GM19351 (cell line): ENCODE measurements at regions not wholly inside any gene's neighbourhood (a gene's known extent, or its start where the extent isn't known, plus 50 kb on each side); places are given as distances from the start of the nearest gene placed in this dataset.
"Not testable (repeated sequence)": the region's sequence is repeated elsewhere in the genome, so short reads cannot be mapped to it uniquely, and the experiment has no call there.

ENCODE experiments used
- ATAC-seq: cut with Tn5 transposase; IDR thresholded peaks from one replicate; pipeline ENCODE4 v1.9.1; 2021; ENCODE audit warnings: mild to moderate bottlenecking, moderate library complexity; ENCODE audit not compliant: unreplicated experiment

DNA sequence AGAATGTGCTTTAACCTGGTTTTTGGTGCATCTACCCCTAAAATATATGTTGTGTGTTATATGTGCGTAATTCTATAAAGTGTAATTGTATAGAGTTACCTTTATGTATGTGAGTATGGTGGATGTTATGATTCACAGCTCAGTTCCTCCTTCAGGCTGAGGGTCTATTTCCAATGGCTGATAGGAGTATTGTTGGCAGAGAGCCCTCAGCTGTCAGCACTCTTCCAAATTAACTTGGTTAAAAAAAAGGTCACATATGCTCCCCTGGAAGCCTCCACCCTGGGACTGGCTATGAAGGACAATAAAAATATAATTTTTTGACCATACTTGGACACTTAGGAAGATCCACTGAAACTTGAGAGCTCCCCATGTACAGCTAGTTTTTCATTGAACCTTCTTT, 250.4 kb upstream of the CDH12 start:
- no peak for ATAC-seq

DNA sequence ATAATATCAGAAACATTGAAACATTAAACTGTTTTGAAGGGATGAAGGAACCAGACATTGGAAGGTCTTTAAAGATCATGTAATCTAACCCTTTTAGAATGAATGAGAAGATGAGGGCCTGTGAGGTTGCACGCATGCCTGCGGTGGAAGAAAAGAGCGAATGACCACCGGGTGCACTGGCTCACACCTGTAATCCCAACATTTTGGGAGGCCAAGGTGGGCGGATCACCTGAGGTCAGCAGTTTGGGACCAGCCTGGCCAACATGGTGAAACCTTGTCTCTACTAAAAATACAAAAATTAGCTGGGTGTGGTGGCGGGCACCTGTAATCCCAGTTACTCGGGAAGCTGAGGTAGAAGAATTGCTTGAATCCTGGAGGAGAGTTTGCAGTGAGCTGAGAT, 242.3 kb upstream of the CDH12 start:
- not testable (repeated sequence) for ATAC-seq

DNA sequence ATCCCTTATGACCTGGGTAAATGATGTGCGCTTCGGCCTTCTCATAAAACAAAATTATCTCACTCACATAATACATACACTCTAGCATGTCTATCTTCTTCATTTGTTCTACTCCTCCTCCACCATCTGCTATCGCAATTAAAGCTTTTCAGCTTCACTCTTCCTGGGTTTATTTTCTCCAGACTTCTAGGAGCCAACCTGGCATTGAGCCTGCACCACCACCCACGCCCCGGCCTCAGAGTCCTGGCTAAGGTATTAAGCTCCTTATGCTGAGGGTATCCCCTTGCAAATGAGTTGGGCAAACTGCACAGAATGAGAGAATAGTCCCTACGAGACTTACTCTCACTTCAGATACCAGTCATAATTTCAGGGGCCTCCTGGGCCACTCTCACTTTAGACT, 236.1 kb upstream of the CDH12 start:
- ATAC-seq = no peak

DNA sequence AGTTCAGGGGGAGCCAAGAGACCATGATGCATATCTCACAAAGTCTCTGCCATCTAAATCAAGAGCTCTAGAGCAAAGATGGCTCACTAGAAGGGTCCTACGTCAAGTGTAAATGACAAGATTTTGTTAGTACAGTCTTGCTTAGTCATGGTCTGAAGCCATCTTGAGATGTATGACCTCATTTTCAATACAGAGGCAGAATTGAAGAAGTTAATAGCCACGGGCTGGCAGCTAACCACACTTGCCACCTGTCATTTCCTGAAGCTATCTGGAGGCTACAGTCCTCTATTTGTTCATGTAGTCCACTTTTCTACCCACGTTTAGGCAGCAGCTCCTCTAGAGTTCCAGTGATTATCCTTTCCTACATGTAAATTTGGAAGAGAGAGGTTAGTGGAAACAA, 231.7 kb upstream of the CDH12 start:
- ATAC-seq = no peak

DNA sequence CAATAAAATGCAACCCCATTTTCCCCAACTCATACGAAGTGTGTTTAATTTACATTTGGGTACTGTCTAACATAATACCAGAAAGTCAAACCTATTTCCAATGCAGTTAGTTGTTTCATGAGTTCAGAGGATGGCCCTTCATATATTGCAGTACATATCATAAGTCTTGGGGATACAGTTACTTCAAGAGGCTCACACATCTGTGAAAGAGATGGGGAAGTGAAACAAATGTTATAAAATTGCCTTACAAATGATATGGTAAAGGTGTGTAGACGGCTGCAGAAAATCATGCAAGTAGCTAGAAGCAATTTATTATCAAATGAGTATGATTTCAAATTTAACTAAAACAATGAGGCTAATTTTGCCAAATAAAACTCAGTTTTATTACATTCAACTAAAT, 219.0 kb upstream of the CDH12 start:
- no peak for ATAC-seq

DNA sequence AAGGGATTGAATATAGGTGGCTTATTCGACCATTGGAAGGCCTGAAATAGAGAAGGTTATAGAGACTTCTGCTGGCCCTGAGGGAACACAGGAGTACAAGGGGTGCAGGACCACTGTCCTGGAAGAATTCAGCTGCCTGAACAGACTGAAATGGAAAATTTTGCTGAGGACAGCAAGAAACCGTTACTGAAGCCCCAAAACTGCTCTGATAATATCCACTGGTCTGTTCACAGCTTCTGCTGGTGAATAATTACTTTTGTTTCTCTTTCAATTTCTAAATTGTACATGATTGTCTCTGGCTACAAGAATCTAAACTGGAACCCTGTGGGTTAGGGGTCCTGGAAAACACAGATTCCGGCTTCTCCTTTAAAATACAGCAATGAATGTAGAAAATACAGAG, 218.5 kb upstream of the CDH12 start:
- ATAC-seq = no peak

DNA sequence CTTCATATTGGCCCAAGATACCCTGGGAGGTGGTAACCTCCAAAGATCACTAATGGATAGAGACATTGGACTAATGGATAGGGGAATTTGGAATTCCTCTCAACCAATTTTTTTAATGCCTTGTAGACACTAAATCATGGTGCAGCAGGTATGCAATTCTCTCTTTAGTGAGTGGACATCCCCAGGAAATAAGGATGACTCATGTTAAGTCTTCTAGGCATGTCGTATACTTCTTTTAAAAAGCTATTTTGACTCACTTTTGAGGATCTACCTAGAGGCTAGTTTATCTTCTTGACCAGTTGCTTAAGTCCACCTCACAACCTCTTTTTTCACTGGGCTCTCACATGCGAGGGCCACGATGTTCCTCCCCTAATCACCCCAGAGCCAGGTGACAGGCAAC, 211.6 kb upstream of the CDH12 start:
- ATAC-seq = no peak

DNA sequence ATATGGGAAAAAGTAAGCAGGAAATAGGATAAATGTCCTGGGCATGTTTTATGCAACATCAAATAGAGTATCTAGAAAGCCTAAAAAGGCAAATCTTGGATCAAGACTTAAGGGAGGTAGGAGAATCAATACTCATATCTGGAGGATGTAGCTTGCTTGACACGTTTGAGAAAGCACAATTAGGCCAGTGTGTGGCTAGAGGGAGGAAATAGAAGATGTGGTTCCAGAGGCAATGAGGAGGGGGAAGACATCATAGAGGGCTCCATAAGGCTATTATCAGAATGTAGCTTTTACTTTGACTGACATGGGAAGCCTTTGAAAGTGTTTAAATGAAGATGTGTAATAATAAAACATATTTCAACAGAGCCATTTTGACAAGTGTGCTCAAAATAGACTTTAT, 200.7 kb upstream of the CDH12 start:
- no peak for ATAC-seq

DNA sequence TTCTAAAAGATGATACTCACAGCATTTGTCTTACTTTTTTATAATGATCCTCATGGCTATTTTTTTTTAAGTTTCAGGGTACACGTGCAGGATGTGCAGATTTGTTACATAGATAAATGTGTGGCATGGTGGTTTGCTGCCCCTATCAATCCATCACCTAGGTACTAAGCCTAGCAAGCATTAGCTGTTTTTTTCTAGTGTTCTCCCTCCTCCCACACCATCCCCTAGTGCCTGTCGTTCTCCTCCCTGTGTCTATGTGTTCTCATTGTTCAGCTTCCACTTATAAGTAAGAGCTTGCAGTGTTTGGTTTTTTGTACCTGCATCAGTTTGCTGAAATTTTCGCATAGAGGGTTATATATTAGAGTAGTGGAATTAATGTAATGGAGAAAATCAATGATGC, 189.1 kb upstream of the CDH12 start:
- ATAC-seq = no peak

DNA sequence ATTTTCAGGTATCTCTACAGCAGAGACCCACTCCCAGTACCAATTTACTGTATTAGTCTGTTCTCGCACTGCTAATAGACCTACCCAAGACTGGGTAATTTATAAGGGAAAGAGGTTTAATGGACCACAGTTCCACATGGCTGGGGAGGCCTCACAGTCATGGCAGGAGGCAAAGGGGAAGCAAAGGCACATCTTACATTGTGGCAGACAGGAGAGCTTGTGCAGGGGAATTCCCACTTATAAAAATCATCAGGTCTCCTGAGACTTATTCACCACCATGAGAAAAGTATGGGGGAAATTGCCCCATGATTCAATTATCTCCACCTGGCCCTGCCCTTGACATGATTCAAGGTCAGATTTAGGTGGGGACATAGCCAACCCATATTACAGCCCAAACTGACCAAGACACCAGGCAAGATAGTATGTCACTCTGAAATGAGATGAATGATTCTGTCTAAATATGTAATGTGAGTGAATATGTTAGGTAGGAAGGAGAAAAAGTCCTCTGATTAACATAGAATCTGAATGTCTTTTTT, 182.5 kb upstream of the CDH12 start:
- no peak for ATAC-seq

DNA sequence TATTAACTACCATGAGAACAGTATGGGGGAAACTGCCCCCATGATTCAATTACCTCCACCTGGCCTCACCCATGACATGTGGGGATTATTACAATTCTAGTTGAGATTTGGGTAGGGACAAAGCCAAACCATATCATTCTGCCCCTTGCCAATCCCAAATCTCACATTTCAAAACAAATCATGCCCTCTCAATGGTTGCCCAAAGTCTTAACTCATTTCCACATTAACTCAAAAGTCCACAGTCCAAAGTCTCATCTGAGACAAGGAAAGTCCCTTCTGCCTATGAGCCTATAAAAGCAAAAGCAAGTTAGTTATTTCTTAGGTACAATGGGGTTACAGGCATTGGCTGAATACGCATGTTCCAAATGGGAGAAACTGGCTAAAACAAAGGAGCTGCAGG, 180.7 kb upstream of the CDH12 start:
- no peak for ATAC-seq

DNA sequence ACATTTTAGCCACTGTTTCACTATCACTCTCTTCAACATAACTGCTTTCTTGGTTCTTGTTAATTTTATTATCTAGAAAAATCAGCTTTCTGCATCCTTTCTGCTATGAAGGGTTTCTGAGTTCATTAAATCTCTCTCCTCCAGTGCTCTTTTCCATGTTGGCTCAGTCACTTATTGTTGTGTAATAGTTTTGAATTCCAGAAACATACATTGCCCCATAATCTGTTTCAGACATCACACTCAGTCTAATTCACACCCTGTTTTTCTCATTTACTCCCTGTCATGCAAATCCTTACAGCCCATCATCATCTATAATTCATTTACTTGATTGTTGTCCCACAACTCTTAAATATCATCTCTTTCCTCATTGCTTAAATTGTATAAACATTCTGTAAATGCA, 176.1 kb upstream of the CDH12 start:
- no peak for ATAC-seq

DNA sequence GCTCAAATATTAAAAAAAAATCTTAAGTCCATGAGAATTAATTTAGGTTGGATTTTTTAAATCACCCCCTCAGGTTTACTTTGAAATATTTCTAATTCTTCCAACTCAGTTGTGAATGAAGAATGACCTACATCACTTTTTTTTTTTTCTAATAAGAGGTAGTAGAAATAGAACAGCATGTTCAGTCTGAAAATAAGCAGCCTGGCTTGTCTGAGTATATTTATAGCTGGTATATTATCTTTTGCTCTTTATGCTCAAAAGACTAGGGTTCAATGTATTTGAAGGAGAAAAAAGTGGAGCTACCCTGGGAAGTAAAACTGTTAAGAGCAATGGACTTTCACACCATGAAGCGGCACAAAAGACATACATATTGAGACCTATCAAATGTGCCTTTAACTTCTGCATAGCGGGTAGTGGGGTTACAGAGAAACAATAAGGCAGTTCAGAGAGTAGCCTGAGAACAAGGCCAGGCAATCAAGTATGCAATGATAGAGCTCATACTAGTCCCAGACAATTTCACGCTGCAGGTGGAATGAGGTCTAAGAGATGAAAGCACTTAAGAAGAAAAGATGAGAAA, 175.4 kb upstream of the CDH12 start:
- no peak for ATAC-seq

DNA sequence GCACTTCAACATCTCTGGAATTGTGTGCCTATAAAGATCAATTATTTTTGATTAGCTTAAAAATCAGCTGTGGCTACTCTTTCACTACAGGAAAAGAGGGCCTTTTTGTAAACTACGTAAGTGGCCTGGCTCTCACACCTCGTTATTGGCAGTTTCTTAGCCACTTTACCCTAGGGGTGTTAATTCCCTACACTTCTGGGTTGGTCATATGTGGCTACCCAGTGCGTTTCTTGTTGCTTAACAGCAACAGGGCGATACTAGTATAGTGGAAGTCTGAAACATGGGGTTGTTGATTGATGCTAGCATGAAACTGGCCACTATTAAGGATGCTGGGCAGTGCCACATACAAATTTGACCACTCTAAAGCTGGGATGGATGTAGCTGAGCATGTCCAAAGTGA, 174.7 kb upstream of the CDH12 start:
- no peak for ATAC-seq

DNA sequence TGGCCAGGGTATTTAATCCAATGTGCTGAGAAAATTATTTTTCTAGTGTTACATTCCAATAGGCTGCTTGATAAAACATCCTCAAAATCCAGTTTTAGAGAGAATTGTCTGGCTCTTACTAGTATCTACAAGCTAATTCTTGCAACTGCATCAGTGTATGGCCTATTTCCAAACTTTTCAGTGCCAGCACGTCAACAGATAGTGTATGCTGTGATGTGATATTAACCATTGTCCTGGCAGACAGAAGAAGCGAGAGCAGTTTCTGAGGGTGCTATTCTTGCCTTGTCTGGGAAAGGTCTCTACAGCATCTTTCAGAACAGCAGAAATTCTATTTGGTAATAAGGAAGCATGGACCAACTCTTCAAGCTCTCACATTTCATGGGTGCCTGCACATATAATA, 174.2 kb upstream of the CDH12 start:
- no peak for ATAC-seq

DNA sequence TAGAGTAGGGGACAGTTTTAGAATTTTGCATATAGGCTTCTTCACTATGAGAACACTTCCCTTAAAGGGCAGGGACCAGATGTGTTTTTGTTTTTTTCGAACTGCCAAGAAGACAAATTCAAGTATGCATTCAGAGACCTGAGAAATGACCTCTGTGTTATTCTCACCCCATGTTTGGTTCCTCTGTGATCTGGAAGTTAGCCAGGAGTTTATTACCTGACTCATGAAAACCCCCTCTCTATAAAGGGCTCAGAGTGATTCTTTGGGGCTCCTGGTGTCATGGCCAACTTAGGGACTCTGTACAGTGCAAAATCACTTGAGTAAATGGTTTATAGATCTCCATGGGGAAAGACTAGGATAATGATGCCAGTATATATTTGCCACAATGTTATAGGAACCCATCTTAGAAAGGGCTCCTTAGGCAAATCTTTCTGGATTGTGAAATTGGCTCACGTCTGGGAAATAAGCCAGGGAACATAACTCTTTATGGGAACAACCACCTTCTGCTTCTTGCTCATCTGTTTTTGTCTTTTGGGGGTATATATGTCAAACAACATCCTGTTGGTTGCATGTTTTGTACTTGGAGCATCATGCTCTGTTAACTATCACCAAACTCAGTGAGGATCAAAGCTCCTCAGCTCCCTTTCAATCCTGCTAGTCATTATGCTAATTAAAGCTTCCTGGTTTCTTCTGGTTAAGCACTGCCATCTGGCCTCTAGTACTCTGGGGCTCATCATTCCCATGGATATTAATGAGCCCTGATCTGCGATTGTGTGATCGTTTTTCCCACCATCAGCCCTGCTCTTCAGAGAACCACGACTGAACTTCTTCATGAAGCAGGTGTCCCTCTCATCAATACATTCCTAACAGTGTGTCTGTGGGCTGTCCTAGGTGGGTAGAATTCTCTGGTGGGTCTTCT, 173.4 kb upstream of the CDH12 start:
- ATAC-seq = no peak

DNA sequence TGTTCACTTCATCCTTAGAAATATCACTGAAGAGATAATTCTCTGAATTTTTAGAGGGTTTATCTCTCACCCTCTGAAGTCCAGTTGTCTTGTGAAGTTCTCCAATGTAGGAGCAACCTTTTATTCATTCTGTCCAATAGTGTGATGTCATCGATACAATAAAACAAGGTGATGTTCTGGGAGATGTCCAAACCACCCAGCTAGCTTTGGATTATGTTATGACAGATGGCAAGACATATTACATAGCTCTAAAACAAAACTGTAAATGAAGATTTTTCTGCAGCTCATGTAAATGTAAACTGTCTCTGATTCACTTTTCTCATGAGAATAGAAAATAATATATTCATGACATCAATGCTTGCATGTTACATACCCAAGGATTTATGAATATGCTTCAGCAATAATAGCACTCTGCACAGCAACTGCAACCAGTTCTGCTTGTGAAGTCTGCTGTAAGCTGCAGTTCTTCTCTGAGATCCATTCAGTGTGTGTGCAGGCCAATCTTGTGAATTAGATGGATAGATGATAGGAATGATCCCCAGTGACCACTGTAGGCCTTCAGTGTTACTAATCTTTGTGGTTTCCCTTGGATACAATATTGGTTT, 172.6 kb upstream of the CDH12 start:
- ATAC-seq = no peak

DNA sequence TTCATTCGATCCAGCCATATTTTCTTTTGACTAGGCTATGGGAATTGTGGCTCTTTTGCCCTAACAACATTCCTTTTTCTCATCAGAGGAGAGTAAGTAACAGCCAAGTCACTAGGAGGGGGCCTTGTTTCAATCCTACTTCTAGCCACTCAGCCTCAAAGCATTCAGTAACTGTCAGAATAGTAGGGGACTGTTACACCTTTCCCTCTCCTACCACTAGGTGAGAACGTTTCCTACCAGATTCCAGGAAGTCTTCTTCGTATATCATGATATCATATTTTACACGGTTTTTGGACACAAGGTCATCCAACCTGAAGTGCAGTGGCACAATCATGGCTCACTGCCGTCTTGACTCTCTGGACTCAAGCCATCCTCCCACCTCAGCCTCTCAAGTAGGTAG, 171.3 kb upstream of the CDH12 start:
- no peak for ATAC-seq

DNA sequence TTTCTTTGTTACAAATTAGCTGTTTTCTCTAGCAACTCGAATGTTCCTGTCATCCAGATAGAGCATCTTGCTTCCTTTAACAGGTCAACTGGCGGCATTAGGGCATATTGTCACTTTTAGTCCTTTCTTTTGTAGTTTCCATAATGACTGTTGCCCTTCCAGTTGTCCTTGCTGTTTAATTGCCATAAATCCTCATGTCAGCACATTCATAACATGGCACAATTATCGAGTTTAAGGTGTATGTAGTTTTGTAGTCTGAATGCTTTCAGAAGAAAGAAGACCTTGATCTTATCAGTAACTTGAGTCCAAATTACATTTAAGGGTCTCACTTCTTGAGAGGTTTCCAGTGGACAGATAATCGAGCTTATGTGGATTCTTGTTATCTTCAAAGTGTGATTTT, 161.7 kb upstream of the CDH12 start:
- ATAC-seq = no peak

DNA sequence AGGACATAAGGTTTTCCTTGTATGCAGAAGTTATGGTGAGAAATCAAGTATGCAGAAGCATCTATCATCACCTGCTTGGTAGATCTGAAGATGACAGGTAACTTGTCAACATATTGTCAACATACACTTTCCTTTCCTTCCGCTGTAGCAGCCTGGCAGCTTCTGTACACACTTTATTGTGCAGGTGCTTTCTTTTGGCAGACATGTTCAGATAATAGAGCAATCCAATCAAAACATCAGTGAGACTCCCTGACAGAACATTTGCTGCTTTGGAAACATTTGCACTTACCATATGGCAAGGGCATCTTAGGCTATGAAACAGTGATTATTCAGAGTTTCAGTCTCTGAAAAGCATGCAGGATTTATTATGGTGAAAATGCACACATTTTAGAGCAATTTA, 161.1 kb upstream of the CDH12 start:
- ATAC-seq = no peak

DNA sequence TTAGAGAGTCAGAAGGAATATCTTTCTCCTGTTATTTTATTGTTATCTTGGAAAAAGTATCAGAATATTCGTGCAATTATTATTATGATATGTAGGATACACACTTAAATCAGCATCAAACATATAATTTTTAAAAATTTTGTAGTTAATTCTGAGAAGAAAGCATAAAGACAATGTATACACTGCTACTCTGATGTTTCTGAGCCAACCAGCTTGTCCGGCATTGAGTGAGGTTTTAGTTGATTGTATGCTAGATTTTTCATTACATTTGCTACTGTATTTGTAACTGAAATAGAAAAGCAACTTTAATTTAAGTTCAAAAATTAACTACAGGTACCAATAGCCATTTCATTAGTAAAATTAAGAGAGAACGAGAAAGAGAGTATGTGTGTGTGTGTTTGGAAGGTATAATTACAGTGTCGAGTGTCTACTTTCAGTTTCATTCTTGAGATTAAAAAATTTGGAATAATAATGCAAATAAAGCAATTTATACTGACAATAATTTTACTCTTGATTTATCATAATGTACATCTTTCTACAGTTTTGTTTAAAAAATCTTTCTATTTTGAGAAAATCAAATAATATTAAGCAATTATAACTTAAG, 160.4 kb upstream of the CDH12 start:
- no peak for ATAC-seq

DNA sequence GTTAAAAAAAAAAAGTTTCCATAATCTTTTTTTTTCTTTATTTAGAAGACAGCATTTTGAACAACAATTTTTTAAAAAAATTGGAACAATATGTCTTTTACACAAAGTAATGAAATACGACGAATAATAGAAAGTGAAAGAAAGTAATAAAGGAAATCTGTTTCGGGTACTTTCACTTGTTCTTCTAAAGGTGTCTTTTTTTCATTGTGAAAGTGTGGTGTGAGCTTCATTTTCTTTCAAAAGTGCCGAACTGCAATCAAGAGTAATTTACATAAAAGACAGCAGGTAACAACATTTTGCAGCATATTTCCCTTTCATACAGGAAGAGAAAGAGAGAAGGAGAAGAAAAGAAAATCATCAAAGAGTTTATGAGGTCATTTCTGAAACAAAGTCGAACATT, 159.7 kb upstream of the CDH12 start:
- ATAC-seq = no peak
